Muscle of arm (tissue), 1 donor: ENCODE measurements at regions not wholly inside any gene's neighbourhood (a gene's known extent, or its start where the extent isn't known, plus 50 kb on each side); places are given as distances from the start of the nearest gene placed in this dataset.
"Not testable (repeated sequence)": the region's sequence is repeated elsewhere in the genome, so short reads cannot be mapped to it uniquely, and the experiment has no call there.

Source experiments
- DNase-seq: peaks from one replicate; pipeline ENCODE4 v3.0.0-alpha.2; 2013

DNA sequence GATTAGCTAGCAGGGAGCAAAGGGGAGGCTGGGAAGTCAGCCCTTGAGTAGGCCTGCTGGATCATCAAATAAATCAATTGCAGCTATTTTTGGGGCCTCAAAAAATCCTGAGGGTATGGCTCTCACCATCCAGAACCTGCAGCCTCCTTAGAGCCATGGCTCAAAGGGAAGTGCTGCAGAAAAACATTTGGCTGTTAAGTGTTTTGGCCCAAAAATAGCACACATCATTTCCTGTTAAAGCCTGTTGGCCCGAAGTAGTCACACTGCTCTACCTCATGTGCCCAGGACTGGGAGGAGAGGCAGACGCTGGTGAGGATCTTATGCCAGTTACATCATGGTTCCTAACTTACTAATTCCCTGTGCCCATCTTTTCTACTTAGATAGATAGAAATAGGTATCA is 176.8 kb upstream of the PLGLB1 start:
- not testable (repeated sequence) for DNase-seq

DNA sequence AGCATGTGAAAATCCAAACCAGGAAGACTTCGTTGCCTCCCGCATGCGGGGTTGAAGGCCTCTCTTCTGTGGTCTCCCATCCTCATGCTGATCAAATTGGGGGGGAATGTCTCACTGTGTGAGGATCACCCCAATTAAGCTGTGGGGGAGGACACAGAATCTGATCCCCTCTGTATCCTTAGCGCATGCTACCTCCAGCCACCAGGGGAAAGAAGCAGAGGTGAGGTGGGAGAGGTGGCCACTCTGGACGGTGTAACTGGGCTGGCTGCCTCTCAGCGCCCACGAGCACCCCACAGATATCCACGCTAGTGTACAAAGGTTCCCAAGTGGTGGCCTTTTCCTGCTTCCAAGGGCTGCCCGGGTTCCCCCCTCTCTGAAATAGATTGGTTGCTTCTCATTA is 177.6 kb upstream of the PLGLB1 start:
- not testable (repeated sequence) for DNase-seq

DNA sequence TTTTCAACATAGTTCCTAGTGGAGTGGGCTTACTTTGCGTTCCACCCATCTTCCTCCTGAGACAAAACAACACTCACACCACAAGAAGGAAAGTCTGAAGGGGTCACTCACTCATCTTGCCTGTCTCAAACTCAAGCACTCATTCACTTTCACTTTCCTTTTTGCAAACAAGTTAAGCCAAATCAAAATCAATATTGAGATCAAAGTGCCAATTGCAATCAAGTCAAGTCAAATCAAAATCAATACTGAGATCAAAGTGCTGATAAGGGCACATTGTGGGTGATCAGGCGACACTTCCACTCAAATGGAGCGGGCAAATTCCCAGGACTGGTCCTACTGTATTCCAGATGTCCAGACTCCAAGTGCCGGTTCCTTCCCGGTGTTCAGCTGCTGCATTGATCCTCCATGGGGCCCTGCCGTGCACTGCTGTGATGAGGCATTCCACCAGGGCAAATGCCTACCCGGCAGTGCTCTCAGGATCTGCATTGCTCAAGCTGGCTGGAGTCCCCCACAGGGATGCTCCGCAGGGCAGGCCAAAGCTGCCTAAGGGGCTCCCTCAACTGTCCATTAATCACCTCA is 183.0 kb upstream of the PLGLB1 start:
- DNase-seq, result not testable (repeated sequence)

DNA sequence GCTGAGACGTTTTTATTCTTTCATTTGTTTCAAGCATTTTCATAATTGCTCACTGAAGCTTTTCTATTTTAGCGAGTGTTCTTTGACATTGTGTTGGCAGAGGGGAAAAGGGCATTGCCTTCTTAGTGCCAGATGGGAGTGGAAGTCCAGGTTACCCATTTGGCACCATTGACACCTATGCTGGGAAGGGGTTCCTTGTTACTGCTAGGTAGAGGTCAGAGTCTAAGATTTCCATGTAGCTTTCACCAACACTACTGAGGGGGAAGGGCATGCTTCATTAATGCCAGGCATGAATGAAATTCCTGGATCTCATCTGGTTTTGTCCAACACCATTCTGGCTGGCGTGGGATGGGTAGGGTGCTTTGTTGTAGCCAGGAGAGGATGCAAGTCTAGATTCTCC is 191.3 kb upstream of the PLGLB1 start:
- DNase-seq, result not testable (repeated sequence)

DNA sequence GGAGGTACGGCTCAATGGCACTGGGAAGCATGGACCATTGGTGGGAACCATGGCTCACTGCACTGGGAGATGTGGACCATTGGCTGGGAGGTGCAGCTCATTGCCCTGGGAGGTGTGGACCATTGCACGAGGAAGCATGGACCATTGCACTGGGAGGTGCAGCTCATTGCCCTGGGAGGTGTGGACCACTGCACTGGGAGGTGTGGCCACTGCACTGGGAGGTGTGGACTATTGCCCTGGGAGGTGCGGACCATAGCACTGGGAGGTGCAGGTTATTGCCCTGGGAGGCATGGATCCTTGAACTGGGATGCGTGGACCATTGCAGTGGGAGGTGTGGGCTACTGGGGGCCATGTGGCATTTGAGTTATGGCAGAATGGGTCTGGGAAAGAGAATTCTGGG is 195.4 kb upstream of the PLGLB1 start:
- not testable (repeated sequence) for DNase-seq

DNA sequence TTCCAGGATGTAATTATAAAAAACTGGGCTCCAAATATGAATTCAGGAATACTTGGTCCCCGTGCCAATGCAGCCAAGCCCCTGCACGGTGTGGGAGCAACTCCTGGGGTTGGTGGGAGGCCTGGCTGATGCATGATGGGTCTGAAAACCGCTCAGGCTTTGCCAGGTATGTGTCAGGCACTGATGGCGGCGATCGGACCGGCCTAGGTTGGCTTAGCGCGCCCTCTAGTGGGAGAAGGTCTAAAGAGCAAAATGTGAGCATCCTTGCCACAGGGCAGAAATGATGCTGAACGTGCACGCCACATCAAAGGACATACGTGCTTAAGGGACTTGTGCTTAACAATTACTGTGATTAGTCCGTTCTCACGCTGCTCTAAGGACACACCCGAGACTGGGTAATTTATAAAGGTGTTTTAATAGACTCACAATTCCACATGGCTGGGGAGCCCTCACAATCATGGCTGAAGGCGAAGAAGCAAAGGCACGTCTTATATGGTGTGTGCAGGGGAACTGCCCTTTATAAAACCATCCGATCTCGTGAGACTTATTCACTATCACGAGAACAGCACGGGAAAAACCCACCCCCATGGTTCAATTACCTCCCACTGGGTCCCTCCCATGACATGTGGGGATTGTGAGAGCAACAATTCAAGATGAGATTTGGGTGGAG is 196.2 kb upstream of the PLGLB1 start:
- not testable (repeated sequence) for DNase-seq

DNA sequence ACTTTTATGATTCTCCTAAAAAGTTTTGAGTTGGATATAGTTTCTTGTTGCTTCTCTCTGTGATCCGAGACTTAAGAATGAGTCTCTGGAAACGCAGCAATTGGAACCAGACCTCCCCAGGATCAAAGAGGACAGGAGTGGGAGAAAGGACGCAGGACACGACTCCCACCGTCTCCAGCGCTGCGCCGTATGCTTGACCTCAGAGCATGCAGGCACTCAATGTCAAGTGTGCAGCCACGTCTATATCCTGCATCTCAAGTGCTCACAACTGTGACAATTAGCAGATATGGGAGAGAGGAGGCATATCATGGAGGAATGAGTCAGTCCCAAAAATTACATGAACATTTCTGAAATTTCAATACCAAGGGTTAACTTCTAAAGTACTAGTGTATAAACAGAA is 199.0 kb upstream of the PLGLB1 start:
- DNase-seq, result not testable (repeated sequence)

DNA sequence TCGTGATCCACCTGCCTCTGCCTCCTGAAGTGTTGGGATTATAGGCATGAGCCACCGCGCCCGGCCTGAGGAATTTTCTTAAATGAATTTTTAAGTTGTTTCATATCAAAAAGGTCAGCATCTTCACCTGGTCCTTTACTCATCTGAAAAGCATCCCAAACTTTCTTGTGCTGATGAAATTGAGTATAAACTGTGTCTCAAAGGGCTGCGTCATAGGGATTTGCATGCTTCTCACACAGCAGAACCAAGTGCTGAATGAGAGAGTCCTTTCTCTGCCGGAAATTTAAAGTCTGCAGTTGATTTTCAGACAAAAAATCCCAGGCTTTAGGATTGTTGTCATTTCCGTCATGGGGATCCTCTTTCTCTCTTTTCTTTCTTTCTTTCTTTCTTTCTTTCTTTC is 200.5 kb upstream of the PLGLB1 start:
- not testable (repeated sequence) for DNase-seq

DNA sequence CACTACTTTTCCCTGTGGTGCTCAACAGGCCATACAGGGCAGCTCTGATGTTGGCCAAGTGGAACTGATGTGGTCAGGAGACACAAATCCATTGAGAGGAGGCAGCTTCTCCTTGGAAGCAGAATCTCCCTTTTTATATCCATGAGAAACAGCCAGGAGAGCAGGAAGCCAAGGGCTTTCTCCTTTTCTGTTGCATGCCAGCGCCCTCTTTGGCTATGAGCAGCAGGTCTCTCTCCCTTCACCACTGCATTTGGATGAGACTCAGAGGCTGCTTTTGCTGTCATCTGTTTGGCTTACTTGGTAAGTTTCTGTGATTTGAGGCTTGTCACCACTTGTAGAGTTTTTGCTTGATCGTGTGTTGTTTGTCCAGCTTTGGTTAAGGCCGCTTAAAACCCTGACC is 202.2 kb upstream of the PLGLB1 start:
- not testable (repeated sequence) for DNase-seq

DNA sequence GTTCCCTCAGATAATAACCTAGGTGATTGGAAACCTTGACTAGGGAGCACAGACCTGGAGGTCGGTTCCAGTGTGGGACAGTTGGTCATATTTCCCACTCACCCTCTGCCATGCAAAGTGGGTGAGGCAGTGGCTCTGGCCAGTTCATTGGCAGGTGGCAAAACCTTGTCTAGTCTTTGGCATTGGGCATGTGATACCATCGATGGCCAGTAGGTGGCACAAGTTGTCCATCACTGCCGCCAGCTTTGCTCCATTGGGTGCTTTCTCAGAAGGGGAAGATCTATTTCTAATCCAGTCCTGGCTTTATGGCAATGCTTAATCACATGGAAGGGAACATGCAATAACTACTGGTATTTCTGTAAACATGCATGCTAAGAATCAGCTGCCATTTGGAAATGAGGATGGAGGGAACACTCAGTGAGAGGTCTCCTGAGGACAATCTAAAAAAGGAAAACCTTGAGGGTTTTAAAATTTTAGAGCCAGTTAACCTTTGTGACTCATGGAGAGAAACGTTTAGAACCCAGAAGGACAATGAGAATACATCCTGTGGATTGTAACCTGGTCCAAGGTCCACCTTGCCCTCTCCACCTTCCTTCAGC is 207.5 kb upstream of the PLGLB1 start:
- not testable (repeated sequence) for DNase-seq

DNA sequence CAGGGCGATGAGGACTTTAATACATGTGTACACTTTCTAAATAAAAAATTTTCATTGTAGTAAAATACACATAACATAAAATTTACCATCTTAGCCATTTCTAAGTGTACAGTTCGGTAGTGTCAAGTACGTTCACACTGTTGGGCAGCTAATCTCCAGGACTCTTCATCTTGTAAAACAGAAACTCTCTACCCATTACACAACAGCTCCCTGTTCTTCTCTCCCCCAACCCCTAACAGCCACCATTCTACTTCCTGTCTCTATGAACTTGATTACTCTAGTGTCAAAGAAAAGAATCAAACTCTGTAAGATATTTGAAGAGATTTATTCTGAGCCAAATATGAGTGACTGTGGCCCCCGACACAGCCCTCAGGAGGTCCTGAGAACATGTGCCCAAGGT is 208.3 kb upstream of the PLGLB1 start:
- DNase-seq, result not testable (repeated sequence)

DNA sequence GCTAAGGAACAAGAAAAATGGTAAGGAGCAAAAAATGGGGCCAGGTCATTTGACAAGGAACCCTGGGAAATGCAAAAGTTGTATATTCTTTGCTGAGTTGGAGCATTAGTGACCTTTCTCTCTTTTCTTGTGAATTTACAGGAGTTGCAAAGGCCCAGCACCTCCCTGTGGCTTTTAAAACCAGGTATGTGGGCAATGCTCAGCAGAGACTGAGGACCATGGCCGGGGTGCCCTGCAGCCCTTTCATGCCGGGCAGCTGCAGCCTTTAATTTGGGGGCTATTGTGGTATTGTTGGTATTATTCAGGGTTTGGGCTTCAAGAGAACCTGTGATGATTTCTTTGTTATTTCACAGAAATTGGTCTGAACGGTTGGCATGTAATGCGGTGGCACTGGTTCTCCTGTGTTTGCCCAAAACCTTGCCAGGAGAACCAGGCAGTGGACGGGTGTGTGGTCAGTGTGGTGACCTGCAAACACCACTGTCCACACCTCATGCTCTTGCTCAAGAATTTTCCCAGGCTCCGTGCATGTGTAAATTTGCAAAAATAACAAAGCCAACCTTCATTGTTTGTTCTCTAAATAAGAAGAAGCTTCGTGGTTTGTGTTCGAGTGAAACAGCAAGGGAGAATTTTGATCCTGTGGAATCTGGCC is 213.8 kb upstream of the PLGLB1 start:
- not testable (repeated sequence) for DNase-seq

DNA sequence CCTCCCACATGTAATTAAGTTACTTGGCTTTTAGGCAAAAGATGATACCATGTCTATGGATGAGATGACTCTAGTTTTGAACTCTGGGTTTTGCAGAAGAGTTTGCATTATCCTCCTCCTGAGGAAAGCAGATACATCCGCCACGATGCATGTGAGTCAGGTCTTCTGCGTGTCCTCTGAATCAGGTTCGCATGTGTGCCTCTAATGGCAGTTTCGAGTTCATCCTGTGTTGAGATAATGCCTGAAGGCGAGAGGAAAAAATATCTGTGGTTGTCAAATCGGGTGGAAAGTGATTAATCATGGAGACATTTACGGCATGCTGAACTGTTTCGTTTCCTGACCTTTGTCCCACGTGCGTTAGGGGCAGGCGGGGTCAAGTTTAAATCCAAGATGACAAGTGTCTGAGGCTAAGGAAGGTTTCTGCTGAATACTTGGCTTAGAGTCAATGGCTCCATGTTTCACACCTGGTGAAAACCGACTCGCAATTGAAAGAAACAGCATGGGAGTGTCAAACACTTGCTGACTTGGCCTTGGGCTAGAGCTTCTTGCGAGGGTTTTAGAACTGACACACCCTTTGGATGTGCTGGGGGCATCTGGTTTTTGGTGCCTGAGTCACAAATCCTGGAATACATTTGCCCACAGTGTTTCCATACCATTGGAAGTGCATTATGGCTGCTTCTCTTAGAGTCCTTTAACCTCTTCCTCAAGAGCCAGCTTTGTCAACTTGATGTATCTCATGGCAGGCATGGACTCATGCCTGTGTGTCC is 216.1 kb upstream of the PLGLB1 start:
- not testable (repeated sequence) for DNase-seq

DNA sequence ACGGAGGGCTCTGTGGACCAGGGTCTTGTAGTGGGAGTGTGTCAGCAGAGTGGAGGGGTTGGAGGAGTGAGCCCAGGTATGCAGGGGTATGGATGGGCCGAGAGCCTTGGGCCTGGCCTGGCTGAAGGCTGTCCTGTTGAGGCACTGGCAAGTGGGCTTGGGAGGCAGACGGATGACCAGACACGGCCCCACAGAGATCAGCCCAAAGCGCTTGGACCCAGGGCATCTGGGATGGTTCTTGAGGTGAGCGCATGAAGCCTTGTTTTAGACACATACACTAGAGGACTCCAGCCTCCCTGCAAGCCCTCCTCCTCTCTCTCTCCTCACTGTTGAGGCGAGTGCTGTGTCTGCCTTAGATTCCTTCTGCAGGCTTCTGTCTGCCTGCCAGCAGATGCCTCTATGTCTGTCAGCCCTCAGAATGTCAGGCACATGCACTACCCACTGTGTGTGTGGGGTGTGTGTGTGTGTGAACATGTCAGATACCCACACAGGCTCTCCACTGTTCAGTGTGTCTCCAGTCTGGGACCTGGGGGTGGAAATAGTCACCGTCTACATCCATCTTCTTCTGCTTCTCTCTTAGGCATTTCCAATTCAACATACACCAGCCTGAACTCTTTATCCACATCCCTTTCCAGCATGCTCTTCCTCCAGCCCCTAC is 218.0 kb upstream of the PLGLB1 start:
- DNase-seq, result not testable (repeated sequence)

DNA sequence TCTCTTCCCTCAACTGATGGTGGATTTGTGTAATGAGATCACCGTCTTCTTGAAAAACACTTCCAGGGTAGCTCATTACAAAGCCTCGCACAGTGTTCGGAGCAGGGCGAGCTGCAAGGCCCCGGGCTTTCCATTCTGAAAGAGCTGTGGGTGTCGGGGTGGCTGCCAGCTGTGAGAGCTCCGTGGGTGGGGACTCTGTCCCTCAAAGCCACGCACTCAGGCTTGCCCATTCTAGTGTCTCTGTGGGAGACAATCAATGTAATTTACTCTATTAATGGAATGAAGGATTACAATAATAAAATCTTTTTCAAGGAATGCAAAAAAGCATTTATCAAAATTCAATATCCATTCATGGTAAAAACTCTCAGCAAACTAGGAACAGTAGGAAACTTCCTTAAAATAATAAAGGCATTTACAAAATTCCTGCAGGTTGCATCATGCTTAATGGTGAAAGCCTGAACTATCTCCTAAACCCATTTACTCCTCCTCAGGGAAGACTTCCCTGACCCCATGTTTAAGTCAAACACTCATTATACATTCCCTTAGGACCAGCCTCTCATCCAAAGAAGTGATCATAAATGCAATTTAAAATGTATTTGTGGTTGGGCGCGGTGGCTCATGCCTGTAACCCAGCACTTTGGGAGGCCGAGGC is 224.5 kb upstream of the PLGLB1 start:
- not testable (repeated sequence) for DNase-seq

DNA sequence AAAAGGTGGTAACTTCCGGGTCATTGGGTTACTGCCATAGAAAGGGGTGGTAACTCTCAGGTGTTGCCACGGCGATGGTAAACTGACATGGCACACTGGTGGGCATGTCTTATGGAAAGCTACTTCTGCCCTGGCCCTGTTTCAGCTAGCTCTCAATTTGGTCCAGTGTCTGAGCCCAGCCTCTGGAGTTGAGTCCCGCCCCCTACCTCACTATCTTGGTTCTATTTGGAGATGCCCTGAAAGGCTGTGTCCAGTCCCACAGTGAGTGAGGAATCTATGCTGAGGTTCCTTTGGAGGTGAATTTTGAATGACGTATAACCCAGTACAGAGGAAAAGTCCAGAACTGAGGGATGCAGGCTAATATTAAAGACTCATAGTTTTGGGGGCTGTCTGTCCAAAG is 230.4 kb upstream of the PLGLB1 start:
- DNase-seq, result not testable (repeated sequence)

DNA sequence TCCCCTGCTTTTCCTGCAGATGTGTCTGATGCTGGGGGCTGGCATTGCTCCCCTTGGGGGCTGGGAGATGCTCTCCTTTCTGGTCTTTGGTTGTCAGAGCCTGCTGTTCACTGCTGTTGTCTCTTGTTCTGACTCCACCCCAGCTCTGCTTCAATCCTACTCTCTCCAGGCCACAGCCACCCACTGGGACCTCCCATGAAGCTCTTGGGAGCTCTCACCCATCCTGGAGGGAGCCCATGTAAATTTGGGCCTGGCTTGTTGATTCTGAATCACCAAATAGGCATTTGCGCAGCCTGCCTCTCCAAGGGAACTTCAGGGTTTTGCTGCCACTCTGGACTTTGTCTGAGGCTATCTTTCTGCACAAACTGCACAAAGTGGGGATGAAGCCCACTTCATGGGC is 232.9 kb upstream of the PLGLB1 start:
- DNase-seq, result not testable (repeated sequence)

DNA sequence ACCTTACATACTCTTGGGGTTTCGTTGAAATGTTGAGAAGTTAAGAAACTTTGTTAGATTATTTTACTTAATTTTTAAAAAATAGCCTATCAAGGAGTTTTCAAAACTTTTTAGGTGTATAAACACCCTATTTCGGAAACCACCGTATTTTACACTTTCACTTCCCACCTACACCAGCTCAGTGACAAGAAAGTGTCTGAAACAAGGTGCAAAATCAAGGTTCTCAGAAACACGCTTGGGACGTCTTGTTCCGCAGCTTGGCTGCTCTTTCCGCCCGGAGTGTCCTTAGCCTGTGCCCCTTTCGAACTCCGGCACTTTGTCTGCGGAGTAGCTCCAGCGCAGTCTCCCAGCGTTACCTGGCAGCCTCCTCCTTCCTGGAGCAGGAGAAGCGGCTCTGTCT is 233.8 kb upstream of the PLGLB1 start:
- DNase-seq, result not testable (repeated sequence)

DNA sequence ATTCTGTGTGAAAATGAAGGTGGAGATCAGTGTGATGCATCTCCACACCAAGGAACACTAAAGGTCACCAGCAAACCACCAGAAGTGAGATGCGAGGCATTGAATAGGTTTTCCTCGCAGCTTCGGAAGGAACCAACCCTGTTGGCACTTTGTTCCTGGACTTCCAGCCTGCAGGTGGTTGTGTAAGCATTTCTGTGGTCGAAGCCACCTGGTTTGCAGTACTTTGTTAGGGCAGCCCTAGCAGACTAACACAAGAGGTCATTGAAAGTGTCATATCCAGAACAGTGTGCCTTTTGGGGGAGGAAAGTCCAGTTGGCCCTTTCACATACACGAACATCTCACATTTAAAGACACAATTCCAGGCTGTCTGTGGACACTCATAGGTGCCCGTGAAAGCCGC is 237.2 kb upstream of the PLGLB1 start:
- not testable (repeated sequence) for DNase-seq

DNA sequence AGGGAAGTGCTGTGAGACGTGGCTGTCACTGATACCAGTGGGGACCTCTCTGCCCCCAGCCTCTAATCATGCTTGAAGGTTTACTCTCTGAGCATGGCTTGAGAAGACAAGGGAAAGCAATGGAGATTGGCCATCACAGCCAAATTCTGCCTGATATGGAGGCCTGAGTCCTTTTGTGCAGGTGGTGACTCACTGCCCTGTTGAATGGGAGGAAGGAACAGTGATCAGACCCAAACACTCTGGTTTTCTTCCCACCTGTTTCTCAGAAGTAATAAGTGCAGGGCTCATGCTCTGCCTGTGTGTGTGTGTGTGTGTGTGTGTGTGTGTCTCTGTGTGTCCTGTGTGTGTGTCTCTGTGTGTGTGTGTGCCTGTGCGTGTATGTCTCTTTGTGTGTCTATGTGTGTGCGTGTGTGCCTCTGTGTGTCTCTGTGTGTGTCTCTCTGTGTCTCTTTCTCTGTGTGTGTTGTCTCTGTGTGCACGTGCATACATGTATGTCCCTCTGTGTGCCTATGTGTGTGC is 240.6 kb upstream of the PLGLB1 start:
- not testable (repeated sequence) for DNase-seq
